NCI-H526 (cell line): ENCODE measurements at regions not wholly inside any gene's neighbourhood (a gene's known extent, or its start where the extent isn't known, plus 50 kb on each side); places are given as distances from the start of the nearest gene placed in this dataset.

Experiments
- DNase-seq, 2 experiments: peaks; one replicate each; lab custom pipeline; 2025; lab: John Stamatoyannopoulos, UW

DNA sequence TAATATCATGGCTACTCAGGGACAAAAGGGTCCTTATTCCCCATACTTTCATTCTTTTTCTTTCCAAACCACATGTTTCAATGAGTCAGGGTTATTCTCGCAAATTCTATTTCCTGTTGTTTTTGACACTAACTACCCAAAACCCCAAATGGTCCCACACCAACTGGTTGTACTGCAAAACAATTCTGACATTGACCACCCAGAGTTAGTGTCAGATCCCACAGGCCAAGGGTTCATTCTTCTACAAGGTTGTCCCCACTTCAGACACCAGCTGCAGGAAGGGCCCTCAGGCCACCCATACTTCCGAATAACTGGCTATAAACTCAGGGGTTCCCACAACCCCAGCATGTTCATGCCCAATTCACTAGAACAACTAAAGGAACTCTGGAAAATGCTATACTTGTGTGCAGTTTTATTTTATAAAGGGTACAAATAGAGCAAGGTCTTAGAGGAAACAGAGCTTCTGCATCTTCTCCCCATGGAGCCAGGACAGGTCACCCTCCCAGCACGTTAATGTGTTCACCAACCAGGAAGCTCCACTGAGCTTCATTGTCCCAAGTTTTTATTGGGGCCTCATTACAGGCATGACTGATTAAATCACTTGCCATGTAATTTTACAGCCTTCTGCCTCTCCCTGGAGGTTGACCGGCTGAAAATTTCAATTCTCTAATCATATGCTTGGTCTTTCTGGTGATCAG, 334.8 kb downstream of the DRD1 start:
- DNase-seq = no peak

DNA sequence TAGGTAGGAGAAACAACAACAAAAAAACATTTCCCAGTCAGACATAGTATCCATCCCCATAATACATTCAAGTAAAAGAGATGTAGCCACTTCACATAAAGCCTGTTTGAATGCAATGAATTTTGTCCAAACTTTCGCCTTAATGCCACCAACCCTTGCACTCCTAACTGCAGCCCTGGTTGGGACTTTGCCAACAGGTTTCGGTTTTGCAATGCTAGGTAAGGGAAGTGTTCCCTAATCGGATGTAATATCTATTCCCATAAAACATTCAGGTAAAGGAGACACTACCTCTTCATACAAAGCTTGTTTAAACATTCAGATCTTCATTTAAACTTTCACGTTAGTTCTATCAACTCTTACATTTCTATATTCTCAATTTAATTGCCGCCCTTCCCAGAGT, 336.1 kb downstream of the DRD1 start:
- DNase-seq = no peak

DNA sequence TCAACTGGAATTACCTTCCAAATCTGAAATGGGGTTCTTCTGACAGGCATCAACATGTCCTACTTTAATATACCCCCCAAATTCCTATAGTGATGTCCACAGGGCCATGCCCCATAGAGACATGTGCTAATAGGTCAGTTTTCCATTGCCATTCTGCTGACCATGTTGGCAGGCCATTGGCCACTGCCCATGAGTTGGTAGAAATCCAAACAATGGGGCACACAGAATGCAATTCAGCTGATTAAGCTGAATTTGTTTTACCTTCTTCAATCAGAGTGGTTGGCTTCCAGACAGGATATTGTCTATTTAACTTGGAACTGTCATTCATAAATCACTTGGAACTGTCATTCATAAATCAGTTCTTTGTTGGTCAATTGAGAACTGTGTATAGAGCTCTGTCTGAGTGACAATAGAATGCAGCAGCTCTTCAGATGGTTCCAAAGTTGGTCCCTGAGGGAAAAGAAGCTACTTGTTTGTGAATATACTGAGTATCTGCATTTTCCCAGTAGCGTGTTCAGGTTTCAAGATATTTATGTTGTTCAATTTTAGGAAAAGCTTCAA, 336.9 kb downstream of the DRD1 start:
- no peak for DNase-seq

DNA sequence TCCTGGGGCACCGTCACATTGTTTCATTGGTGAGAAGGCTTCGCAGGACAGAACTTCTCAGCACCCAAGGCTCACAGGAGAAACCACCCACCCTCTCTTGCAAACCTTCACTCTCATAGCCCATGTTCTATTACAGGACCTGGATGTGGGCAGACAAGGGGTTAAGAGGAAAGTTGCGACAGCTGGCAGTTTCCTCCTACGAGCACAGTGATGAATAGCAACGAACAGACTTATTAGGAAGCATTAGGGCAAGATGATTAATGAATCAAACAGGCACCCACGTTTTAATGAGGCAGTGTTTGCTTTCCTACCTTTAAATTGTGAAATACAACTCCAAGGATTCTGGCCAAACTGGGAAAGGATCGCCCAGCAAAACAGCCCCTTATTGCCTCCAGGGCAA, 339.3 kb downstream of the DRD1 start:
- DNase-seq = no peak

DNA sequence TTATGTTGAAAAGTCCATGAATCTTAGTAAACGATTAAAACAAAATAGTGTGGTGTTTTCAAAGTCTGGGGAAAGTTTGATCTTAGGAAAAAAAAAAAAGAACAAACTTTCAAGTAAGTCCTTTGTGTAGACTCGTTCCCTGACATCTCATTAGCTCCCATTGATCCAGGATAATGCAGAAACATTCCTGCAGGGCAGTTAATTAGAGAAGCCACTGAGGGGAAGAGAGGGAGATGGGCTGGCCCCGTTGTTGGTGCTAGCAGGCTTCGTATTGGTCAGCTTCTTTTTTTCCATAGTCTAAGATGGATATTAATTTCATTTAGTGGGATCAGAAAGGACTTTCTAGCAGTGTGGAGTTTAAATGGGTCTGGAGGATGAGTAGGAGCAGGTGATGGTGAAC, 340.2 kb downstream of the DRD1 start:
- no peak for DNase-seq

DNA sequence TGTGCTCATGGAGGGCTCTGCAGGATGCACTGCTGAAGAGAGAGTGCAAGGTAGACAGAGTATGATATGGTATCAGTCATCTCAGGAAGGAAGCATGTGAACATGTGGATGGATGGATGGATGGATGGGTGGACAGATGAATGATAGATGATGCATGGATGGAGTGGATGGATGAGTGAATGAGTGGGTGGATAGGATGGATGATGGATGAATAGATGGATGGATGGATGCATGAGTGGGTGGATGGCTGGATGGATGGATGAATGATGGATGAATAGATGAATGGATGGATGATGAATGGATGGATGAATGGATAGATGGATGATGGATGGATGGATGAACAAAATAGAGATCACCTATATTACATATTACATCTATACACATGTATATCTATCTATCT, 341.3 kb downstream of the DRD1 start:
- DNase-seq = no peak

DNA sequence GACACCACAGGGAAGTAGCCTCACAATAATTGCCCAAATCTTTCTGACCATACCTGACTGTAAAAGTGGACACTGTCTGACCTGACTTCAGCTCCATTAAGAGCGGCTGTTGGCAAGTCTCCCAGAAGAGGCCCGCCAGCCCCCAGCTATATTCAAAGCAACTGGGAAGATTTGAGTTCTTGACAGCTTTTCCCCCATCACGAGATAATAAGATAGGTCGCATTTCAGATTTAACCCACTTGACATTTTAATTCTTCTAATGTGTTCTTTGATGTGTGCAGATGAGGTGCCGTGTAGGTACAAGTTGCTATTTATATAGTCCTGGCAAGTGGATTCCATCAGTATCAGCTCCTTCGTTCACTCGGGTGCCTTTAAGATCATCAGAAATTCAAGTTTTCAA, 345.7 kb downstream of the DRD1 start:
- no peak for DNase-seq

DNA sequence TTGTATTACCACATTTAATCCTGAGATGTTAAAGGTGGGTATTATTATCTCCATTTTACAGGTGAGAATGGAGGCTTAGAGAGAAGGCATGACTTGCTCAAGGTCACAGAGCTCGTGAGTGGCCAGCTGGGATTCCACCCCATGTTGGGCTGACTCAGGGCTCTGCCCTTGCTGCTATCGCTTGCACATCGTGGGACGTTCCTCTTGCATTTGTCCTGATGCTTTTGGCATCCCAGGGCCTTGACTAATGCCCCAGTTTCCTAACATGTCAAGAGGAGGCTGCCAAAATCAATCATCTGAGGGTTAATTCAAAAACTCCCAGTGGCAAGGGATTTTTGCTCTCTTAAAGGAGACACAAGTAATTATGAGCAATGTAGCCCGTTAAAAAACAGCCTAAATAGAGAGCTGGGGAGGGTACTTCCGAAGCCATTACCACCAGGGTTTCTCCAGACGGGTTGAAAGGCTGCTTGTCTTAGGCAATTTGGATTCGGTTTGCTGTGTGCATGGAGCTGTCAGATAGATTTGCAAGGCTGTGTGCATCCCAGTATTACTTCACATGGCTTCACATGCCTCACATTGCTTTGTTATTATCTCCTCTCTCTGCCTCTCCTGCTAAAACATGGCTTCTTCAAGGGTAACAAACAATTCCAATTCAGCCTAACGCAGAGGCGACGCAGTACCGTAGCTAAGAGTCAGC, 347.4 kb downstream of the DRD1 start:
- DNase-seq = no peak

DNA sequence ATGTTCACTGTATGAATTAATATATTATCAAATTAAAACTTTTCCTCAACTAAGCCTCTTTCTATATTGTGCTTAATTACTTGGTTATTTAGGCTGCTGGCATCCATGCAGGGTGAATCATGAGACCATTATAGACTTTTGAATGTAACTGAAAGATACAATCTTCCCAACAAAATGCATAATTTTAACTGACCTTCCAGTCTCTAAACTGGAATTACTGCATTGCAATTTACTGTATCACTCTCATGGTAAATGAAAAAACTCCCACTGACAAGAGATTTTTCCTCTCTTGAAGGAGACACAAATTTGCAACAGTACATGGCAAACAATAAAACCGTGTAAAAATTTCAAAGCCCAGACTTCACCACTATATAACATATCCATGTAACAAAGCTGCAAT, 349.5 kb downstream of the DRD1 start:
- DNase-seq = no peak

DNA sequence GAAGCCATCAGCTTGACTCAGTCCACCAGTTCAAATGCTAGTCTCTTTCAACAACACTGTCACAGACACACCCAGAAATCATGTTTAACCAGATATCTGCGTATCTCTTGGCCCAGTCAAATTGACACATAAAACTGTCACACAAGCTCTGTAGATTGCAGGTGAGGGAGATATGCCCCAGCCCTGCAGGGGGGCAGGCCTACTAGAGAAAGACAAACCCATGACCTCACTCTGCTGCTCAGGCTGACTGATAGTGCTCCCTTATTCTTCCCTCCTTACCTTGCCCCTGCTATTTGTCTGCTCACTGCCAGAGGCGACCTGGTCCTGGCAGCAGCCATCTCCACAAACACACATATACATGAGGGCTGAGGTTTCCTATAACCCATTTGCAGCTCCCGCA, 351.3 kb downstream of the DRD1 start:
- DNase-seq = peak in 1 of 2 experiments; percentile 2

DNA sequence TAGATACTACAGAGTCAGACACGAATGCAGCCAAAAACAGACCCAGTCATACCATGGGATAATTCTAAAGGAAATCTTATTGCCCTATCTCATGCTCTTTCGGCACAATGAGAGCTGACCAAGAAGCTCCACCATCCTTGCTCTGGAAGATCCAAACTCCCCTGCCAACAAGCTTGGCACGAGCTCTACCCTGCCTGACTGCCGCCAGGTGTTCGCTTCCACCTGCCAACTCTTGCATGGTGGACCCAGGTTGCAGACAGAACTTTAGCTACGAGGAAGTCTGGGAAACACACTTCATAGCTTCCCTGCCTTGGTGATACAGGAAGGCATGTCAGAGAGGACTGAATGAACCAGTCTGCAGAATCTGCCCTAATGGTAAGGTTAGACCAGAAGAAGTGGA, 355.0 kb downstream of the DRD1 start:
- no peak for DNase-seq

DNA sequence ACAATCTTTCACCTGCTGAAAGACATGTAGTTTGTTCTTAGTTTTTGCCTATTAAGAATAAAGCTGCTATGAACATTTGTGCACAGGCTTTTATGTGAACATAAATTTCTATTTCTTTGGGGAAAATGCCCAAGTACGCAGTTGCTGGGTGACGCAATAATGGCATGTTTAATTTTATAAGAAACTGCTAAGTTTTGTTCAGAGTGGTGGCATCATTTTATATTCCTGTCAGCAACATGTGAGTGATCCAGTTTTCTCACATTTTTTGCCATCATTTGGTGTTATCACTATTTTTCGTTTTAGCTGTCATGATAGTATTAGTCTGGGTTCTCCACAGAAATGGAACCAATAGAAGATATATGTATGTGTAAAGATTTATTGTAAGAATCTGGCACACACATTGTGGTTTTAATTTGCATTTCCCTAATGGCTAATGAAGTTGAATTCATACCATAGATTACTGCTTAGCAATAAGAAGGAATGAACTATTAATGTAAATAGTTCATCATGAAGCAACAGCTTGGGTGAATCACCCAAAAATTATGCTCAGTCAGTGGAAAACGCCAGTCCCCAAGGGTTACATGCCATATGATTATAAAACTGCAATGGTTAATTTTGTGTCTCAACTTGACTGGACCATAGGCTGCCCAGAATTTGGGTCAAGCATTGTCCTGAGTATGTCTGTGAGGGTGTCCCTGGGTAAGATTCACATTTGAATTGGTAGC, 358.6 kb downstream of the MSX2 start:
- no peak for DNase-seq

DNA sequence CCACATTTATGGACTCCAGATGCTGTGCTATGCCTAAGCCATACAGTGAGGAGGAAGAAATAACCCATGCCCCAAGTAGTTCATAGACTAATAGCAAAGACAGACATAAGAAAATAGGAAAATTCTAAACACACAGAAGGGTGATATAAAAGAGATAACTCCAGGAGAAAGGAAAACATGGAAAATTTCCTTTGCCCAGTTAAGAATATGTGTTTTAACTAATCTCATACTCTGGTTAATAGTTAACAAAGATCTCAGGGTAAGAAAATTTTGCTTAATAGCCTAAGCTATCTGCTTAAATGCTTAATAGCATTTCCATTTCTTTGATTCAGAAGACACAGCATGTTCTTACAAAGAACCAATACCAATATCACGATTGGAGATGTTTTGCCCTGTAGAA, 358.0 kb downstream of the MSX2 start:
- no peak for DNase-seq

DNA sequence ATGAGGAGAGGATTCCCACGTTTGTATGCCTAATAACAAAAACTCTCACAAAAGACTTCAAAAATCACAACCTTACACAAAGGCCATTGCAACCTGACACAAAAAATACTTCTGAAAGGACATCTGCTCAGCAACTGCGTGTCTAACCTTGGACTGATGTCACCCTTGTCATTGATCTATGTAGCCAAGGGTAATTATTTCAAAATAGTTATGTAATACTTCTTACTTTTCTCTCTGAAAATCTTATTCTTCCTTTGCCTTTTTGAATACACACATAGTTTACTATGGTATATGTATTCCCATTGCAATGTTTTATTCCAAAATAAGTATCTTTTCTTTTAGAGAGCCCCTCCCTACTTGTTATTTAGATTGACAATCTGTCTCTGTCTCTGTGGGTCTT, 355.3 kb downstream of the MSX2 start:
- DNase-seq = no peak

DNA sequence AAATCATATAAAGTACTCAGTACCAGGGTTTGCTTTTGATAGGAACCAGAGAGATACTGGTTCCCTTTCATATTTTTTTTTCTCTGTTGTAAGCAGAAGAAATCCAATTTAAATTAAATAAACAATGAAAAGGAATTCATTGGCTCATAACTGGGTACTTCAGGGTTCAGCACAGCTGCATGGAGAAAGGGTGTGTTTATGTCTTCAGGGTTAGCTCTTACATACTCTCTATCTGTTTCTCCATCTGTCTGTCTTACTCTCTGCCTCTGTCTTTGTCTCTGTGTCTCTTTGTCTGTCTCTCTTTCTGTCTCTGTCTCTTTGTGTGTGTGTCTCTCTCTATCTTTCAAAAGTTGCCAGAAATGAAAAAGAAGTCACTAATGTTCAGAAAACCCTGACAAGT, 345.9 kb downstream of the MSX2 start:
- no peak for DNase-seq

DNA sequence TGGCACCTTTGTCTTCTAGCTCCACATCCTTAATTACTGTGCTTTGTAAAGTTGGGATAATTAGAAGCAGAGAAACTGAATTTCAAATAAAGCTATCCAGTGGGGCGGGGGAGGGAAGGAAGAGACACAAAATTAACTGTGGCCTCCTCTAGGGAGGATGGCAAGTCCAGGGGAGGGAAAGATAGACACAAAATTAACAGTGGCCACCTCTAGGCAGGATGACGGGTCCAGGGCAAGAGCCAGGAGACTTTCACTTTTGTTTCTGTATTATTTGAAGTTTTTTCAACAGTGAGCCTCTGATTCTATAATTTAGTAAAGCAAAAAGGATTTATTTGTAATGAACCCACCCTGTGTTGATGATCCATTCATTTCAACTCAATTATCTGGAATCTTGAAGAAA, 335.9 kb downstream of the MSX2 start:
- no peak for DNase-seq

DNA sequence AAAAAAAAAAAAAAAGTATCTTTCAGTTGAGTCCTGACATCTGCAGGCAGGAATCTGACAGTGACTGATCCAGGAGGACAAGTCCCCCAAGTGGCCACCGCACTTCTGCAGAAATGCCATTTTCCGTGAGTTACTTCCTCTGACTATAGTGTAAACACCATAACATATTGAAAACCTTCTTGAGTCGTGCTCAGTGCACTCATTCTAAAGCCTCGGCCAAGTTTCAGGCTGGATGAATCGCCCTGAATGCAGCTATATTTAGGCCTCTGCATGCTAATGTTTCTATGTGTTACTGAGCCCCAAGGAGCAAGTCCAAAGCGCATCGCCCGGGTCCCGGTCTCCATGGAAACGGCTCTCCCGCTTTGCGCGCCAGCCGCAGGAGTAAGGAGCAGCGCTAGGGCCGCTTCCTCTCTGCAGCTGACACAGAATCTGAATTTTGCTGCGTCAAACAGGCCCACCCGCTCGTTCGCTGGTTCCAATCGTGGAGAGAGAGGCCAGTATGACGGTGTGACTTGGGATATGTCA, 335.4 kb downstream of the MSX2 start:
- peak; percentile 2 to 57 for DNase-seq

DNA sequence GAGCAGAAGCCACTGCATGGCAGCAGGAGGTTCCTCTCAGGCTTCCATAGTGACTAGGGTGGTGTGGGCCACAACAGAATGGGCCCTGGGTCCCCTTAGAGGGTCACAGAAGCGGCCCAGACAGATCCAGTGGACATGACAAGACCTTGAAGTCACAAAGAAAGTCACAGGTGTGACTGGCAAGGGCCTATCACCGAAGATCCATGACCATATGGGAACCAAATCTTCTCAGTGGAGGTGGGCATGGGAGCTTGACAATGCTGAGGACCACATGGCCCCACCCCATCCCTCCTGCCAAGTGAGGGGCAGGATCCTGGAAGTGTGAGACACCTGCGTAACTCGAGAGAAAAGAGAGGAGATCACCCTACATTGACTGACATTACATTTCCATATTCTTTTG, 332.4 kb downstream of the MSX2 start:
- DNase-seq = no peak

DNA sequence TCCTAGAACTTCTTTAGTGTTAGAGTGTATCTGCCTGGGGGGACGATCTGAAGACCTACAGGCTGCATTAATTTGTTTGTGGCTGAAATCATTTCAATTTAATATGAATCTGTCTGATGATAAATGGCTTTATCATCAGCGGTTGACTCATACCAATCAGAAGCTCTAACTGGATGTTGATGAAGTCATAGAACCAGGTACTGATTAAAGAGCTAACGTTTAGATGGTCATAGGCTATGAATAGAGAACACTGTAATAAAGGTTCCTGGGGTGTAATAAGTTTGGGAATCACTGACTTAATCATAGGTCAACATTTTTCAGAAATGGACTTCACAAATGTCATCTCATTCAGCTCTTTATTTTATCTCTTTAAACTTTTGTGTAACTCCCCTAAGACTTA, 329.9 kb downstream of the MSX2 start:
- no peak for DNase-seq

DNA sequence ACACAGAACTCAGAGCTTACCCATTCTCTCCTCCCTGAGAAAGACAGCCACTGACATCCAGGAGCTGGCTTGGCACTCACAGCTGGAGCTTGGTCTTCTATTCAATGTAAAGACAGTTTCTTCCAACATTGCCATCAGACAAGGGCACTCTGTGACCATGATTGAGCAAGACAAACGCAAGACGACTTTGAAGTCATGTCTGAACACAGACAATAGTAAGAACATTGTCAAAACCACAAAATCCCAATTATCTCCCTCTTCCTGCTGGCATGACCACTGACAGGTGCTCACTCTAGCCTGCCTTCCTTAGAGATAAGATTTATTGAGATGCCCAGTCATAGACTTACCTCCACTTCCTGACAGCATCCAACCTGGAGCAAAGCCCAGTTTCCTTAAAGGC, 328.0 kb downstream of the MSX2 start:
- no peak for DNase-seq

DNA sequence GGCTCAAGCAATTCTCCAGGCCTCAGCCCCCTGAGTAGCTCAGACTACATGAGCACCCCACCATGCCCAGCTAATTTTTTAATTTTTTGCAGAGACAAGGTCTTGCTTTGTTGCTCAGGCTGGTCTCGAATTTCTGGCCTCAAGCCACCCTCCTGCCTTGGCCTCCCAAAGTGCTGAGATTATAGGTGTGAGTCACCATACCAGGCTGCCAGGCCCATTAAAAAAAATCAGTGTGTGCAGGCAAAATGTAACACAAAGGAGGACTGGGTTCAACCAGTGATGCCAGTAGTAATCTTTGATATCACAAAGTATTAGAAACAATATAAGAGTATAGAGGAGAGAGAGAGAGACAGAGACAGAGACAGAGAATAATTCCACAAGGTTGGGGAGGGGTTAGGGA, 322.7 kb downstream of the MSX2 start:
- no peak for DNase-seq

DNA sequence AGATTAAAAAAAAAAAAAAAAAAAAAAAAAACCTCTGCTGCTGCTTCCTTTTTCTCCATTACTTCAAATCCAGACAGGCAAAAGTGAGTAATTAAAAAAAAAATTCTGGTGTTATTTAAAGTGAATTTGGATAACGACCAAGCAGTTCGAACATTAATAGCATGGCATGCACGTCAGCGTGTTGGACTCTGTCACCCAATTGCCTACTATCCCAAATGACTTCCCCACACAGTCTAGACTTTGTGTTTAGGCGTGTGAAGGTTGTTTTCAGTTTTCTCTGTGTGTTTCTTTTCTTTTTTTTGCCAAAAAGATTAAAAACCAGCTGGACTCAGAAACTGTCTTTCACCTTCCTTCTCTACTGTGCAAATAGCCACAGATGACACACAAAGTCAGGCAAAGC, 321.4 kb downstream of the MSX2 start:
- no peak for DNase-seq

DNA sequence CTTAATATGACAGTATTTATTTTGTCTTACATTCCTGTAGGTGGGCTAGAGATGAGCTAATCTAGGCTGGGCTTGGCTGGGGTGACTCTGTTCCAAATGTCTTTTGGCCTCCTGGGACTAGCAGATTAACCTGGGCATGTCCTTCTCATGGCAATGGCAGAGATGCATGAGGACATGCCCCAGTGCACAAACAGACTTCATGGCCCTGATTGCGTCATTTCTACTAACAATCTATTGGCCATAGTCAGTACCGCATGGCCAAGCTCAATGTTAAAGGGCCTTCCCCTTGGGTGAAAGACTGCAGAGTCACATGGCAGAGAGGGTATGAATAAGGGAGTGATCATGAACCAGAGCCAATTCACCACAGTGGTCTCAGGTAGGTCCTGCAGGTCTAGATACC, 313.4 kb downstream of the MSX2 start:
- no peak for DNase-seq
